MM.1S (cell line): ENCODE measurements at regions not wholly inside any gene's neighbourhood (a gene's known extent, or its start where the extent isn't known, plus 50 kb on each side); places are given as distances from the start of the nearest gene placed in this dataset.

Source experiments
- DNase-seq: peaks from one replicate; pipeline ENCODE4 v3.0.0-alpha.2; 2015
- H2AFZ ChIP-seq: fragments of 300-600 bp; sonication (generic); 2 replicates; pipeline ENCODE4 v1.6.0; 2016; ENCODE audit warnings: antibody characterized with exemption, low read length
- H3F3A ChIP-seq: fragments of 300-600 bp; sonication (generic); 2 replicates; pipeline ENCODE4 v1.6.1; 2016; ENCODE audit warnings: mild to moderate bottlenecking, antibody characterized with exemption, low read length, moderate library complexity, mixed read lengths; ENCODE audit not compliant: insufficient read depth
- H3K27ac ChIP-seq: fragments of 300-600 bp; sonication (generic); 2 replicates; pipeline ENCODE4 v1.5.1; 2016; ENCODE audit warnings: mild to moderate bottlenecking, low read length
- H3K27me3 ChIP-seq: fragments of 300-600 bp; sonication (generic); replicated peaks from 2 replicates; pipeline ENCODE4 v1.6.0; 2016; ENCODE audit warnings: low read length; ENCODE audit not compliant: insufficient read depth
- H3K36me3 ChIP-seq: fragments of 300-600 bp; sonication (generic); replicated peaks from 2 replicates; pipeline ENCODE4 v1.6.1; 2016; ENCODE audit warnings: mild to moderate bottlenecking, low read length, mixed read lengths; ENCODE audit not compliant: insufficient read depth
- H3K4me1 ChIP-seq: fragments of 300-600 bp; sonication (generic); 2 replicates; pipeline ENCODE4 v1.6.1; 2016; ENCODE audit warnings: low read length, mixed read lengths
- H3K4me2 ChIP-seq: fragments of 300-600 bp; sonication (generic); 2 replicates; pipeline ENCODE4 v1.6.0; 2016; ENCODE audit warnings: low read depth, low read length
- H3K4me3 ChIP-seq: fragments of 300-600 bp; sonication (generic); 2 replicates; pipeline ENCODE4 v1.5.1; 2016; ENCODE audit warnings: low read length, mixed read lengths
- H3K79me2 ChIP-seq: fragments of 300-600 bp; sonication (generic); 2 replicates; pipeline ENCODE4 v1.6.1; 2016; ENCODE audit warnings: mixed run types, low read length, mixed read lengths
- H3K9ac ChIP-seq: fragments of 300-600 bp; sonication (generic); 2 replicates; pipeline ENCODE4 v1.6.1; 2016; ENCODE audit warnings: low read length, mixed read lengths
- H3K9me2 ChIP-seq: fragments of 300-600 bp; sonication (generic); replicated peaks from 2 replicates; pipeline ENCODE4 v1.6.1; 2016; ENCODE audit warnings: mild to moderate bottlenecking, low read length, mixed read lengths; ENCODE audit not compliant: insufficient read depth
- H3K9me3 ChIP-seq: fragments of 300-600 bp; sonication (generic); replicated peaks from 2 replicates; pipeline ENCODE4 v1.6.1; 2016; ENCODE audit warnings: mild to moderate bottlenecking, low read length, mixed read lengths; ENCODE audit not compliant: insufficient read depth
- H4K20me1 ChIP-seq: fragments of 300-600 bp; sonication (generic); 2 replicates; pipeline ENCODE4 v1.6.1; 2016; ENCODE audit warnings: mild to moderate bottlenecking, low read length, moderate library complexity, mixed read lengths; ENCODE audit not compliant: insufficient read depth
- EZH2 ChIP-seq: fragments of 300-600 bp; sonication (generic); optimal IDR thresholded peaks from 2 replicates; pipeline ENCODE3; 2017; ENCODE audit warnings: low read depth, mild to moderate bottlenecking, antibody characterized with exemption, low read length, mixed read lengths
- EZH2phosphoT487 ChIP-seq: fragments of 300-600 bp; sonication (generic); IDR thresholded peaks from 2 replicates; pipeline ENCODE4 v1.6.1; 2018; ENCODE audit warnings: antibody characterized with exemption, low read length
- TF ChIP-seq, protein P1 (sequence below): fragments of 300-600 bp; sonication (generic); IDR thresholded peaks from 2 replicates; pipeline ENCODE4 v1.5.1; 2016; ENCODE audit warnings: antibody characterized with exemption, low read length, mixed read lengths

DNA sequence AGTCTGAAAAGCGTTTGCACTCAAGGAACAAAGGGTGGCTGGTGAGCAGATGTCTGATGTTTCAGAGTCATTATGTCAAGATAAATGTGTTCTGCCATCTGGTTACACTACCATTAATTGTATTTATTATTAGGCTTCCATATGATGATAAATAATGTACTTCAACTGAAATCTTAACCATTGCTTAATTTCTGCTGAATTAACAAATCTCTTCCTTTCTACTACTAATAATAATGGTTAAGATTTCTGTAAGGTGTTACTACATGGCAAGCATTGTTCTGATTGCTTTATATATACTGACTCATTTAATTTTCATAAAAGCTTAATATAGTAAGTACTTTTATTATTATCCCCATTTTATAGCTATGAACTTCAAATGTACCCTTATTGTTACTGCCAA is 68.4 kb upstream of the GALNT15 start:
- DNase-seq: no peak

DNA sequence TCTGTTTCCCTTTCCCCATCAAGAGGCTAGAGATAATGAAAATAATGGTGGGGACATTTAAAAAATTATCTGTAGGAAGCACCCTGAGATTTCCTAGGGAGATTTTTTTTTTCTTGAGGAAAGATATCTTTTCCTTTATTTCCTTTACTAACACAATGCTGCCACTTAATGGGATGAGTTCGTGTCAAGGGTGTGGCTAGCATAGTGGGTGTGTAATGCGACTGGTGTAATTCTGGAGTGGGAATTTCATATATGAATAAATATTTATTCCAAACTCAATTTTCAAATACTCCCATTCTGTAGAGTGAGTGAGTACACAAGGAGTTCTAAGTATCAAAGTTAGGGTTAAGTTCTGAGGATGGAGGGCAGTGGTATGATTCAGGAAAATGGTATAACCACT is 66.1 kb upstream of the GALNT15 start:
- Histone ChIP-seq H3K4me2 (no peak overlapping the region), H3K9me3 (no peaks in the 10 kb centered on the region), H3K36me3 (no peaks in the 10 kb centered on the region), H3K27ac (no peak overlapping the region), H3K4me1 (no peaks in the 10 kb centered on the region), H3F3A (no peaks in the 10 kb centered on the region), H3K27me3 (no peaks in the 10 kb centered on the region), H3K4me3 (no peak overlapping the region), H3K9me2 (no peaks in the 10 kb centered on the region), H2AFZ (no peak overlapping the region), H4K20me1 (no peaks in the 10 kb centered on the region), H3K79me2 (no peaks in the 10 kb centered on the region), H3K9ac (no peak overlapping the region)
- TF ChIP-seq, protein P1, sequence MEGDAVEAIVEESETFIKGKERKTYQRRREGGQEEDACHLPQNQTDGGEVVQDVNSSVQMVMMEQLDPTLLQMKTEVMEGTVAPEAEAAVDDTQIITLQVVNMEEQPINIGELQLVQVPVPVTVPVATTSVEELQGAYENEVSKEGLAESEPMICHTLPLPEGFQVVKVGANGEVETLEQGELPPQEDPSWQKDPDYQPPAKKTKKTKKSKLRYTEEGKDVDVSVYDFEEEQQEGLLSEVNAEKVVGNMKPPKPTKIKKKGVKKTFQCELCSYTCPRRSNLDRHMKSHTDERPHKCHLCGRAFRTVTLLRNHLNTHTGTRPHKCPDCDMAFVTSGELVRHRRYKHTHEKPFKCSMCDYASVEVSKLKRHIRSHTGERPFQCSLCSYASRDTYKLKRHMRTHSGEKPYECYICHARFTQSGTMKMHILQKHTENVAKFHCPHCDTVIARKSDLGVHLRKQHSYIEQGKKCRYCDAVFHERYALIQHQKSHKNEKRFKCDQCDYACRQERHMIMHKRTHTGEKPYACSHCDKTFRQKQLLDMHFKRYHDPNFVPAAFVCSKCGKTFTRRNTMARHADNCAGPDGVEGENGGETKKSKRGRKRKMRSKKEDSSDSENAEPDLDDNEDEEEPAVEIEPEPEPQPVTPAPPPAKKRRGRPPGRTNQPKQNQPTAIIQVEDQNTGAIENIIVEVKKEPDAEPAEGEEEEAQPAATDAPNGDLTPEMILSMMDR: no peak
- DNase-seq: no peak

More for the DNA sequence above, 68.4 kb upstream of the GALNT15 start:
- H3K4me2 ChIP-seq: no peak overlapping the region
- no peaks in the 10 kb centered on the region for H3F3A ChIP-seq
- no peaks in the 10 kb centered on the region for H3K9me3 ChIP-seq
- H3K9ac ChIP-seq: no peak overlapping the region
- H3K27ac ChIP-seq: no peak overlapping the region
- H3K27me3 ChIP-seq: no peaks in the 10 kb centered on the region
- no peak overlapping the region for H2AFZ ChIP-seq
- TF ChIP-seq, protein P1: no peak
- TF ChIP-seq EZH2 (no peak), EZH2phosphoT487 (no peak)
- H4K20me1 ChIP-seq: no peaks in the 10 kb centered on the region
- H3K79me2 ChIP-seq: no peaks in the 10 kb centered on the region
- no peaks in the 10 kb centered on the region for H3K4me1 ChIP-seq
- H3K4me3 ChIP-seq: no peak overlapping the region
- no peaks in the 10 kb centered on the region for H3K9me2 ChIP-seq
- H3K36me3 ChIP-seq: no peaks in the 10 kb centered on the region

DNA sequence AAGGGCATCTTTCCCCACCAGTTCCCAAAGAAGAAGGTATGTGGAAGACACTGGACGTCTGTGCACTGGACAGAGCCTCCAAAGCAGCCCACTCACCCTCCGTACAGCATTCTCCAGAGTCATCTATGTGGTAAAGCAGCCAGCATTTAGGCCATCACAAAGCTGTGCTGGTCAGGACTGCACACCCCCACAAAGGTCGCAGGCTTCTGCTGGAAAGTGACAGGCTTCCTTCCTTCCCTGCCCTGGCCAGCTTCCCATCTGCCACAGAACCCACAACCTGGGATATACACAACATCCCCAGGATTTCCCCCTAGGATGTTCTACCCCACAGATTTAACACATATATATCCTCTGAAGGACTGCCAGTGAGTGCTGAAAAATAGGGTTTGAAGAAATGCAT is 64.6 kb upstream of the GALNT15 start:
- no peaks in the 10 kb centered on the region for H3K27me3 ChIP-seq
- H3F3A ChIP-seq: no peaks in the 10 kb centered on the region
- no peaks in the 10 kb centered on the region for H3K4me1 ChIP-seq
- no peaks in the 10 kb centered on the region for H3K9me3 ChIP-seq
- TF ChIP-seq EZH2phosphoT487: no peak
- no peaks in the 10 kb centered on the region for H3K9me2 ChIP-seq
- no peaks in the 10 kb centered on the region for H4K20me1 ChIP-seq
- no peaks in the 10 kb centered on the region for H3K36me3 ChIP-seq
- no peak overlapping the region for H3K27ac ChIP-seq
- H3K4me2 ChIP-seq: no peak overlapping the region
- DNase-seq: no peak
- no peaks in the 10 kb centered on the region for H3K79me2 ChIP-seq
- H2AFZ ChIP-seq: no peak overlapping the region
- no peak overlapping the region for H3K9ac ChIP-seq
- no peak overlapping the region for H3K4me3 ChIP-seq

DNA sequence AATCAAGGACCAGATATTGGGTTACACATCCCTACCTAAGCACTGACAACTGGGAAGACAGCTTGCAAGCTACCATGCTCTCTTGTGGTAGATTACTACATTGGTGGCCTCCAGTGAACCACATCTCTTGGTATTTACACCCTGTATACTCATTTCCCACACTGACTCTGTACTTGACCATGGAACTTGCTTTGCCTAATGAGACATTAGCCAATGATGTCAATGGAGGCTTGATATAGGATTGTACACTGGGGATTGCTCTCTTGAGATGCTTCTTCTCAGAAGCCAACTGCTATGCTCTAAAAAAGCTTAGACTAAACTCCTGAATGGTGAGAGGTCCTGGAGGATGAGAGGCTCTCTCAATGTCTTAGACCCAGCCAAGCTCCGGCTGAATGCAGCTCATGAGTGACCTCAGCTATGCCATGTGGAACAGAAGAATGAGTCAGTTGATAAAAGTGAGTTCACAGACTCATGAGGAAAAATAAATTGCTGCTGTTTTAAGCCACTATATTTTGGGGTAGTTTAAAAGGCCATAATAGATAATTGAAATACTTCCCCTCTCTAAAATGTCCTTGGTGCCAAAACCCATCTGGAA is 61.5 kb upstream of the GALNT15 start:
- no peaks in the 10 kb centered on the region for H3K36me3 ChIP-seq
- no peak for DNase-seq
- H3K4me2 ChIP-seq: no peak overlapping the region
- H3F3A ChIP-seq: no peaks in the 10 kb centered on the region
- H3K27me3 ChIP-seq: no peaks in the 10 kb centered on the region
- no peak overlapping the region for H2AFZ ChIP-seq
- H3K9me2 ChIP-seq: no peaks in the 10 kb centered on the region
- H3K9ac ChIP-seq: no peak overlapping the region
- H3K9me3 ChIP-seq: no peaks in the 10 kb centered on the region
- no peak overlapping the region for H3K27ac ChIP-seq
- H3K4me1 ChIP-seq: no peaks in the 10 kb centered on the region
- H3K79me2 ChIP-seq: no peaks in the 10 kb centered on the region
- H3K4me3 ChIP-seq: no peak overlapping the region
- no peaks in the 10 kb centered on the region for H4K20me1 ChIP-seq
- TF ChIP-seq EZH2phosphoT487 (no peak), EZH2 (no peak)
- TF ChIP-seq, protein P1: no peak
